ENCODE measurements at regions not wholly inside any gene's neighbourhood (a gene's known extent, or its start where the extent isn't known, plus 50 kb on each side); places are given as distances from the start of the nearest gene placed in this dataset.

DNA sequence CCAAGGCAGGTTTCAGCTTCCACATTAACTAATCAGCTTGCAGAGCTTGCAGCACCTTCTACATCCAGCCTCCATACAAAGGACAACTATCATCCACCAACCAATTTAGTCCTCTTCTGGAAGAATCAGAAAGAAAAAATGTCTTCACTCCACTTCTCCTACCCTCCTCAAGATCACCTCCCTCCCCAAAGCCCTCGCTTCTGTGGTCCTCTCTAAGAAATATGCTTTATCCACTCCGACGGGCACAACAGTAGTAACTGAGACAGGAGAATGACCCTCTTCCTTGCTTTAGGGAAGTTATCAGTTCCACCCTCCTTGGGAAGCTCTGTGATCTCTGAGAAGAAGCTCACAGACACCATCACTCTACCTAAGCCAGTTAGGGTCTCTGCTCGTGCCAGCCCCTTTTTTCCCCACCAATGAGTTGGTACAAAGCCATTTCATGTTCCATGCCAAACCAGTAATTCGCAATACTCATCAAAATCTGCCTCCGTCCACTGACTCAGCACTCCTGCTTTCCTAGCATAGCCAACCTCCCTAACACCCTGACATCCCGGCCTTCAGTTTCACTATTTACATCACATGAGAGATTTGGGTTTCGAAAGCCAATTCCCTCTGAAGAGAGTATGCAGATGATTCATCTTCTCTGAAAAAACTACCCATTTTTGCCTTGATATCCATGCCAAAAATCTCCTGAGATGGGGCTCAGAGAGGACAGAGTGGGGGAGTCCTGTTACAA is 114.1 kb upstream of the PKDCC start:
- peak; percentile 99 for DNase-seq (ENCODE audit: low read depth)

GRCh38 chr2:41934329-41934958 is 113.4 kb upstream of the PKDCC start:
- DNase-seq (ENCODE audit: low read depth): peak; percentile 85

DNA sequence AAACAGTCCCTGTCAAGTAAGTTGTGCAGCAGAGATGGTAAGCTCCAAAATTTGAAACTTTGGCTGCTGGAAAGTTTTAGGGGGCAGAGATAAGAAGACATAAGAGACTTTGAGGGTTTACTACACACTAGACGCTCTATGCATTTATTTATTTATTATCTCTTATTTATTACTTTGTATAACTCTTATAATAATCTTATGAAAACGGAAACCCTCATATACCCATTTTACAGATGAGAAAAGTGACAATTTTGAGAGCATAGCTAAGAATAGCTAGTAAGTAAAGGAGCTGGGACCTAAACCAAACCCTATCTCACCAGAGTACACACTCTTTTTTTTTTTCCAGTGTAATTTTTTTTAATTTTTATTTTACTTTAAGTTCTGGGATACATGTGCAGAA is 112.8 kb upstream of the PKDCC start:
- DNase-seq (ENCODE audit: low read depth): no peak

DNA sequence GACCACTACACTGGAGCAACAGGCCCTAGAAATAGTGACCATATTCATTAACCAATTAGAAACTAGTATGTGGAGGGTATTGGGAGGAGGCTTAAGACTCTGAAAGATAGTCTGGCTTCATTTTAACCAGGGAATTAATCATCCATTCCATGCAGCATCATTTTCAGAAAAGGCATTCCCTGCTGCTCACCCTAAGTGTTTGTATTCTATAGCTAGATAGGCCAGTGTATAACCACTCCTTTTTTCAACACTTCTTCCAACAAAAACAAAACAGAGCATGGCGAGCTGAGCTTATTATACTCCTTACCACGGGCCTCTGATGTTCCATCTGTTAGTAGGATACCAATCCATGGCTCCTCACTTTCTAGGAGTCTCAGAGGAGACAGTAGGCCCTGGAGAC is 112.0 kb upstream of the PKDCC start:
- no peak for DNase-seq (ENCODE audit: low read depth)

GRCh38 chr2:41936771-41937463 is 110.9 kb upstream of the PKDCC start:
- no peak for DNase-seq (ENCODE audit: low read depth)

DNA sequence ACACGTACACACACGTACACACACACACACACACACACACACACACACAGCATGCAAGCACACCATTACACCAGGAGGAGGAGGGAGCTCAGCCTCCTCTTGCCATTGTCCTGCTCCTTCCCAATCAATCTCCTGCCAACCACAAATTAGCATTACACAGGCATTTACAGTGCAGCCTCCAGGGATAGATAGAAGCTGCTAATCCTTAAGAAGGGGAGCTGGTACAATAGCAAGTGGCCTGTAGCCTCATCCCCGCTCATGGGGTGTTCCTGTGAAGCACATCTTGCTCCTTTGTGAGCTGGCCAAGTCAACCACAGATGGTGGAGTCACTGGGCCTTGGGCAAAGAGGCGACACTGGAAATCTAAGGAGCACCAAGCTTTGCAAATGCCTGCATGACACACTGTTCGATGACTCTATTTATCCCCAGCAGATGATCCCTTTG is 110.3 kb upstream of the PKDCC start:
- DNase-seq (ENCODE audit: low read depth): no peak

DNA sequence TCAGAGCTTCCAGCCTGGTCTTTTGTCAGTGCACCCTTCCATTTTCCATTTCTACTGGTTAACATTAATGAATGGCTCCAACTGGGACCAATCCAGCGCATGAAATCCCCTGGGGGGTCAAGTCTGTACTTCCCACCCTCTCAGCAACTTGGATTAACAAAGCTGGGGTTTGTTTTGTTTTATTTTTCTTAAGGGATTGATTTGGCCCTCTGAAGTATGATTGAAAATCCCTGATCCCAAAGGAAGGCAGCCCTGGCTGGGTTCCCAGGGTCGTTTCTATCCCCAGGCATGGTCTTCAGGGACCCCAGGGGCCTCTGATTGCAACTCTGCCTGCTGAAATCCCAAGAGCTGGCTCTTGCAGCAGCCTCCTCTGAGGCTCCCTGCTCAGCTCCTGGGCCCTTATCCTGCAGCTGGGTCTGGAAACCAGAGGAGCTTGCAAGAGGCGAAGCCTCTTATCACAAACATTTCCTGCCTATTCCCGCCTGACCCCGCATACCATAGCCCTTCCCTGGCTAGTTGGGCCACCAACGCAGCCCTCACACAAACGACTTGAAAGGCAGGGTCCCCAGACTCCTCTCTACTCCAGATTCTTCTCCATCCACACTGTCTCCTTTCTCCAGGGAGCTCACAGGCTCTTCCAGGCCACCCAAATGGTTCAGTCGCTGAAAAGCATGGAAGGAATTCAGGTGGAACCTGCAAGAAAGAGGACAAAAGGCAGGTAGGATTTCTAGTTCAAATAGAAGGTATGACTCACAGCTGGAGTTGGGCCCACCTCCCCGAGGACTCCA is 109.7 kb upstream of the PKDCC start:
- DNase-seq (ENCODE audit: low read depth): no peak

- DNase-seq (ENCODE audit: low read depth): no peak
Measured at GRCh38 chr2:41940060-41940744, 107.6 kb upstream of the PKDCC start.

GRCh38 chr2:41940745-41941063 is 107.1 kb upstream of the PKDCC start:
- no peak for DNase-seq (ENCODE audit: low read depth)

GRCh38 chr2:41941831-41942230 is 106.0 kb upstream of the PKDCC start:
- DNase-seq (ENCODE audit: low read depth): no peak

- DNase-seq (ENCODE audit: low read depth): no peak
Measured at GRCh38 chr2:41942278-41942677, 105.5 kb upstream of the PKDCC start.

DNA sequence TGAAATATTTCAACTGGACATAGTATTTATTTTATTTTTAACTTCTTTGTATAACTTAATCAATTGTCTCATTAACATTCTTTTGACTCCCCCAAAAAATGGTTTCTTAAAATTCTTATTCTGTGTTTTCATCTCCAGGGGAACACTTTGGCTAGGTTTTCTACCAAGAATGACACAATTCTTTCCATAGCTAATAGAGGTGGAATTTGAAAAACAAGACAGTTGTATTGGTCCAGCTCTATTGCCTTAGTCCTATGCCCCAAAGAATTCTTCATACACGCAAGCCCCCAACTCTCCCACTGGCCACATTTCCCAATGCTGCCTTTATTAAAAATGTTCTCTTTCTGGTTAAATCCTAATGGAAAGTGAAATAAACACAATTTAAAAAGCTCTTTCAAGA is 104.7 kb upstream of the PKDCC start:
- DNase-seq (ENCODE audit: low read depth): no peak

GRCh38 chr2:41944220-41944880 is 103.5 kb upstream of the PKDCC start:
- no peak for DNase-seq (ENCODE audit: low read depth)

DNA sequence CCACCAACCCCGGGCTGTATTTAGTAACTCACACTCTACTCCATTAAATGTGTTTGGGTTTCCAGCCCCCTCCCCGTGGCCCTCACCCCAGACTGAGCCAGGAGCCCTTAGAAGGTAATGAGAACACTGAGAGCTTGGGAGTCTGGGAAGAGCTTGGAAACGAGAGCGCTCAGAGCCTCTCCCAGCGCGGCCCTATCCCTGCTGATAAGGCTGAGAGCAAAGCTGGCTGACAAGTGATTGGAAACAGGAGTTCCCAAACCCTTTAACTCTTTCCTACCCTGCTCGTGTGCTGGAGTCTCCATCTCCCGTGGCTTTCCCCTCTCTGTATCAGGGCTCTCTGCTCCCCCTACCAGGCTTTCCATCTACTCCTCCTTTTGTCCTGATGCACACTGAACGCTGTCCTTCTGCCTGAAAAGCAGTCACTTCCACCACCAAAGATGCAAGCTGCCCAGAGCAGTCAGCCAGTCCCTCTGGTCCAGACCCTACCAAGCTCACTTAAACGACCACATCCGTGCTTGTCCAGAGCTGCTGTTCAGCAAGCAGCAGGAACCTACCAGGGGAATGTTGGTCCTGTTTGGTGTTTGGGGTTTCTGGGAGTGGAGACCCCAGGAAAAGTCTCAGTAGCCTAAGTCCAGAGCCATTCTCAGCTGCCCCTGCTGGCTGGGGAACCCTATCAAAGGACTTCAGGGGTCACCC is 100.0 kb upstream of the PKDCC start:
- DNase-seq (ENCODE audit: low read depth): no peak

GRCh38 chr2:41948397-41948763 is 99.4 kb upstream of the PKDCC start:
- no peak for DNase-seq (ENCODE audit: low read depth)

DNA sequence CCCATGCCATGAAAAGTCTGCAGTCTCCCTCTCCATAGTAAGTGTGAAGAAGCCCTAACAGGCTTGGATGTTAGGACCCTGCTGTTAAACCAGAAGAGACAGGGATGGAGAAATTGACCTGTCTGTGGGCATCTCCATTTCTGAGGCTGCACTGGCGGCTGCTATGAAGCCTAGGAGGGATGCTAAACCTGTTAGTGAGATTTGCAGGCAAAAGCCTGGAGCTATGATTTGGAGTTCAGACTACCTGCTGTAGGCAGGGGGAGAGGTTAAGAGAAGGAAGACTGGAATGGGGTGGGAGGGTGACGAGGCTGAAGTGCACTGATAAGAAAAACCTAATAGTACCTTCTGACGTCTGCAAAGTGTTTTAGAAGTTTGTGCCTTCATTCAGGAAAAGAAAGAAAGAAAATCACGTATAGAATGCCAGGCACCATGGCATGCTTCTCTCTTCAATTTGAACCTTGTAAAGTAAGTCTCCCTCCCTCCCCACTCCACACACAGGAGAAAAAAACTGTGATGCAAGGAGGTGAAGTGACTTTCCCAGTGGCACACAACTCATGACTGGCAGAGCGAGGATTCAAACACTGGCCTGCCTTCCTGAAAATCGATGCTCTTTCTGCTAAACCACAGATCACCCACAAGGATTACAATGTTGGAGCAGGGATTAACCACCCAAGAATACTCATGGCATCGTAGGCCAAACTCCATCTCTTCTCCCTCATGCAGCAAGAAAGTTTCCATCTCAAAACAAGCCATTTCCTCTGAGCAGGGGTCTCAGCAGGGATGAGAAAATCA is 98.5 kb upstream of the PKDCC start:
- DNase-seq (ENCODE audit: low read depth): no peak

GRCh38 chr2:41949883-41950665 is 97.7 kb upstream of the PKDCC start:
- DNase-seq (ENCODE audit: low read depth): no peak

DNA sequence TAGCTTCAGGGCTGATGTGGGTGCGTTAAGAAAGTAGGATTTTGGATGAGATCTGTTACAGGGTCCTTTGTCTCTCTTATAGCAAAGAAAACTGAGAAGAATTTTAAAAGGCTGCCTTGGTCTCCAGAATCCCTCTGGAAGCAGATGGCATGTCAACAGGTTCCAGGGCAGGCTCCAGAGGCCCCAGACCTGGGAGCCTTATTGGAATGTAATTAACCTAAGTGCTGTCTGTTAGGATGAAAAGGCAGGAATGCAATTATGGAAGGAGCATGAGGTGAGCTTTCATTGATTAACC is 97.2 kb upstream of the PKDCC start:
- DNase-seq (ENCODE audit: low read depth): no peak

All from iris pigment epithelial cell (primary cell).